Naive thymus-derived CD4-positive, alpha-beta T cell (primary cell): ENCODE measurements at regions not wholly inside any gene's neighbourhood (a gene's known extent, or its start where the extent isn't known, plus 50 kb on each side); places are given as distances from the start of the nearest gene placed in this dataset.

ENCODE experiments used
- ATAC-seq: fragments of 150-1000 bp; cut with Tn5 transposase; 2 replicates; pipeline ENCODE4 v1.10.0; 2021; ENCODE audit warnings: mild to moderate bottlenecking, moderate library complexity
- CTCF ChIA-PET: fragments of 350-600 bp; sonication (Branson Sonifier 250); formaldehyde crosslinking; loops from one replicate; lab custom pipeline; 2021; ENCODE audit warnings: antibody characterized with exemption; lab: Charles Lee
- POLR2A ChIA-PET: fragments of 350-600 bp; sonication (Branson Sonifier 250); formaldehyde crosslinking; loops from one replicate; lab custom pipeline; 2021; ENCODE audit warnings: antibody characterized with exemption, inconsistent platforms; lab: Charles Lee
- DNase-seq, 9 donors: peaks; one replicate each; pipeline versions ENCODE4 v3.0.0 to v3.0.0-alpha.2; 2020 to 2022; ENCODE audit warnings: mixed read lengths in 1 of 9
- H3K27ac ChIP-seq: one replicate; pipeline ENCODE4 v1.7.0; 2013; ENCODE audit warnings: mild to moderate bottlenecking, low read depth, low read length, moderate library complexity
- H3K27me3 ChIP-seq, 2 donors: one replicate each; pipeline ENCODE4 v1.7.0; 2013; ENCODE audit warnings: low read length in 2 of 2, mild to moderate bottlenecking in 2 of 2, moderate library complexity in 2 of 2; ENCODE audit not compliant: control insufficient read depth in 2 of 2, insufficient read depth in 2 of 2
- H3K36me3 ChIP-seq, 3 experiments: 1 replicate in 2 of 3; 2 replicates in 1 of 3; pipeline ENCODE4 v1.7.0; 2013; ENCODE audit warnings: low read length in 3 of 3, mild to moderate bottlenecking in 3 of 3, moderate library complexity in 1 of 3; ENCODE audit not compliant: insufficient read depth in 3 of 3, control insufficient read depth in 2 of 3
- H3K4me1 ChIP-seq, 2 donors: one replicate each; pipeline ENCODE4 v1.7.0; 2013; ENCODE audit warnings: low read length in 2 of 2, mild to moderate bottlenecking in 2 of 2, moderate library complexity in 1 of 2; ENCODE audit not compliant: control insufficient read depth in 2 of 2, insufficient read depth in 2 of 2
- H3K4me3 ChIP-seq: 2 replicates; pipeline ENCODE4 v1.7.0; 2013; ENCODE audit warnings: mild to moderate bottlenecking, low read length
- H3K9me3 ChIP-seq, 3 experiments: 1 replicate in 2 of 3; 2 replicates in 1 of 3; pipeline ENCODE4 v1.7.0; 2013; ENCODE audit warnings: low read length in 3 of 3; ENCODE audit not compliant: control insufficient read depth in 2 of 3
- H3K27ac Mint-ChIP-seq, 9 donors: one replicate each; pipeline ENCODE4 v1.8.0; 2020 to 2022; ENCODE audit warnings: mixed read lengths in 9 of 9, mild to moderate bottlenecking in 8 of 9, moderate library complexity in 5 of 9, inconsistent platforms in 2 of 9
- H3K27me3 Mint-ChIP-seq, 5 donors: one replicate each; pipeline ENCODE4 v1.8.0; 2021 to 2022; ENCODE audit warnings: mixed read lengths in 5 of 5, mild to moderate bottlenecking in 1 of 5
- H3K36me3 Mint-ChIP-seq, 5 donors: one replicate each; pipeline ENCODE4 v1.8.0; 2020 to 2022; ENCODE audit warnings: mixed read lengths in 5 of 5, mild to moderate bottlenecking in 3 of 5, inconsistent platforms in 1 of 5
- H3K4me1 Mint-ChIP-seq, 7 donors: one replicate each; pipeline ENCODE4 v1.8.0; 2020 to 2022; ENCODE audit warnings: mixed read lengths in 7 of 7, mild to moderate bottlenecking in 3 of 7, inconsistent platforms in 1 of 7
- H3K4me3 Mint-ChIP-seq, 10 donors: one replicate each; pipeline ENCODE4 v1.8.0; 2020 to 2022; ENCODE audit warnings: mild to moderate bottlenecking in 10 of 10, mixed read lengths in 10 of 10, moderate library complexity in 6 of 10, inconsistent platforms in 2 of 10
- H3K9me3 Mint-ChIP-seq, 11 donors: one replicate each; pipeline ENCODE4 v1.8.0; 2020 to 2022; ENCODE audit warnings: mixed read lengths in 11 of 11, mild to moderate bottlenecking in 4 of 11, inconsistent platforms in 1 of 11, moderate library complexity in 1 of 11
- intact Hi-C, 2 donors: fragments of 100-400 bp; cut with micrococcal nuclease; formaldehyde crosslinking; loops; one replicate each; pipeline ENCODE4 v1.15.1; 2023

DNA sequence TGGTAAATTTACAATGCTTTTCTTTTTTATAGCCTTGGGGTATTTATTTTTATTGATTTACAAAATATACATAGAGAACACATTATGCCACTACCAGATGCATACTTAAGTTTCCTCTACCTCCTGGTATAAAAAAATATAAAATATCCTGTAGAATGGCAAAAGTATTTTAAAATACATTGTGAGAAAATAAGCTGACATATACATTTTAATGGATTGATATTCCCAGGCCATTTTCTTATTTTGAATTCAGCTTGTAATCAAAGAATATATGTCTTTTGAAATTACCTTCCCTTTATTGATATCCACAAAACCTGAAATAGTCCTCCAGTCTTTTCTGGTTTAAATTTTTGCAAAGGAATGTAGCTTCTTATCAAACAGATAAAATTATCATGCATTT lies 923.9 kb downstream of the CDH18 start:
- H3K36me3 Mint-ChIP-seq = no peaks in the 10 kb centered on the region

DNA sequence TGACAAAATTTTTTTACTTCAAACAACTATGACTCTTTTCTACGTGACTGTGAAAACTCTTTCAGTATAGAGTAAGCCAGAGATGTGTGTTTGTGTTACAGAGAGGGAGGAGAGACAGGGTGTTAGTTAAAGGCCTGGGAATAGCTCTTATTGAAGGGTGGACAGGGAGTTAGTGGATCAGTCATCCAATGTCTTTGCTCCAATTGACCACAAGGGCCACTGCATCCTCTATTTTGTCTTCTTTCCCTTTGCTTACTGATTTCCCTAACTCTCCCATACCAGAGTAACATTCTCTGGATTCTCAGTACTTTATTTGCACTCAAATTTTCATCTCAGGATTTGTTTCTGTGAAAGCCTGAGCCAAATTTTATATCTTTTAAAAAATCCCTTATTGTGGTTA lies 920.3 kb downstream of the CDH18 start:
- ChIA-PET CTCF (no interaction called here), POLR2A (no interaction called here)
- Histone ChIP-seq H3K27me3 (no peaks in the 10 kb centered on the region), H3K27ac (no peak overlapping the region), H3K36me3 (no peaks in the 10 kb centered on the region), H3K4me3 (no peak overlapping the region), H3K4me1 (no peaks in the 10 kb centered on the region), H3K9me3 (no peaks in the 10 kb centered on the region)
- Mint-ChIP-seq H3K27me3 (no peaks in the 10 kb centered on the region), H3K36me3 (no peaks in the 10 kb centered on the region), H3K4me3 (no peak overlapping the region), H3K27ac (no peak overlapping the region), H3K4me1 (no peaks in the 10 kb centered on the region), H3K9me3 (peaks cover 0 to 4% (median 2%) of the 10 kb centered on the region in 11 donors)
- intact Hi-C loops = no loop called here
- no peak for DNase-seq
- ATAC-seq = no peak

More for the DNA sequence above, 923.9 kb downstream of the CDH18 start:
- ATAC-seq (no peak), DNase-seq (no peak)
- no peaks in the 10 kb centered on the region for H3K27me3 ChIP-seq
- Mint-ChIP-seq H3K4me1 (no peaks in the 10 kb centered on the region), H3K4me3 (no peak overlapping the region), H3K27me3 (no peaks in the 10 kb centered on the region), H3K9me3 (peaks cover 0 to 11% (median 7%) of the 10 kb centered on the region in 11 donors), H3K27ac (no peak overlapping the region)
- intact Hi-C loops = no loop called here
- H3K4me1 ChIP-seq = no peaks in the 10 kb centered on the region
- no peak overlapping the region for H3K27ac ChIP-seq
- H3K36me3 ChIP-seq = no peaks in the 10 kb centered on the region
- POLR2A ChIA-PET = no interaction called here
- CTCF ChIA-PET = no interaction called here
- no peak overlapping the region for H3K4me3 ChIP-seq
- no peaks in the 10 kb centered on the region for H3K9me3 ChIP-seq

DNA sequence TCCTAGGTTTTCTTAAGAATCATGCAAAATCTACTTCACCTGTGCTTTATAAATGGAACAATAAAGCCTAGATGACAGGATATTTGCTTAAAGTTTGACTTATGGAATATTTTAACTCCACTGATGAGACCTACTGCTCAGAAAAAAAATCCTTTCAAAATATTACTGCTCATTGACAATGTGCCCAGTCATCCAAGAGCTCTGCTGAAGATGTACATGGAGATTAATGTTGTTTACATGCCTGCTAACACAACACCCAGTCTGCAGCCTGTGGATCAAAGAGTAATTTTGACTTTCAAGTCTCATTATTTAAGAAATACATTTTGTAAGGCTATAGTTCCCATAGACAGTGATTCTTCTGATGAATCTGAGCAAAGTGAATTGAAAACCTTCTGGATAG lies 889.6 kb downstream of the CDH18 start:
- no peaks in the 10 kb centered on the region for H3K36me3 ChIP-seq
- no peak overlapping the region for H3K4me3 Mint-ChIP-seq
- DNase-seq (no peak), ATAC-seq (no peak)
- POLR2A ChIA-PET = no interaction called here
- H3K4me1 Mint-ChIP-seq = no peaks in the 10 kb centered on the region
- no peak overlapping the region for H3K27ac Mint-ChIP-seq
- H3K36me3 Mint-ChIP-seq = no peaks in the 10 kb centered on the region
- no peaks in the 10 kb centered on the region for H3K4me1 ChIP-seq
- no peak overlapping the region for H3K4me3 ChIP-seq
- no peak overlapping the region for H3K27ac ChIP-seq
- H3K27me3 Mint-ChIP-seq = no peaks in the 10 kb centered on the region
- H3K9me3 ChIP-seq = no peaks in the 10 kb centered on the region
- CTCF ChIA-PET = no interaction called here
- H3K27me3 ChIP-seq = no peaks in the 10 kb centered on the region
- peaks cover 0 to 18% (median 9%) of the 10 kb centered on the region in 11 donors for H3K9me3 Mint-ChIP-seq
- intact Hi-C loops = no loop called here

DNA sequence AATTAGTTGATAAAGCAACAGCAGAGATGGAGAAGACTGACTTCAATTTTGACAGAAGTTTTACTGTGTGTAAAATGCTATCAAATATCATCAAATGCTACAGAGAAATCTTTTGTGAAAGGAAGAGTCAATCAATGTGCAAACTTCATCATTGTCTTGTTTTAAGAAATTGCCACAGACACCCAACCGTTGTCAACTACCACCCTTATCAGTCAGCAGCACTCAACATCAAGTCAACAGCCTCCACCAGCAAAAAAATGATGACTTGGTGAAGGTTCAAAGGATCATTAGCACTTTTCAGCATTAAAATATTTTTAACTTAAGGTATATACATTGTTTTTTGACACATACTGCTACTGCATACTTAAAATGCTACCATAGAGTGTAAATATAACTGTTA lies 888.8 kb downstream of the CDH18 start:
- ChIA-PET CTCF (no interaction called here), POLR2A (no interaction called here)
- Histone ChIP-seq H3K4me3 (no peak overlapping the region), H3K27me3 (no peaks in the 10 kb centered on the region), H3K4me1 (no peaks in the 10 kb centered on the region), H3K36me3 (no peaks in the 10 kb centered on the region), H3K27ac (no peak overlapping the region), H3K9me3 (no peaks in the 10 kb centered on the region)
- ATAC-seq (no peak), DNase-seq (no peak)
- Mint-ChIP-seq H3K9me3 (peaks cover 0 to 21% (median 7%) of the 10 kb centered on the region in 11 donors), H3K27ac (no peak overlapping the region), H3K36me3 (no peaks in the 10 kb centered on the region), H3K27me3 (no peaks in the 10 kb centered on the region), H3K4me3 (no peak overlapping the region), H3K4me1 (no peaks in the 10 kb centered on the region)
- intact Hi-C loops = no loop called here

DNA sequence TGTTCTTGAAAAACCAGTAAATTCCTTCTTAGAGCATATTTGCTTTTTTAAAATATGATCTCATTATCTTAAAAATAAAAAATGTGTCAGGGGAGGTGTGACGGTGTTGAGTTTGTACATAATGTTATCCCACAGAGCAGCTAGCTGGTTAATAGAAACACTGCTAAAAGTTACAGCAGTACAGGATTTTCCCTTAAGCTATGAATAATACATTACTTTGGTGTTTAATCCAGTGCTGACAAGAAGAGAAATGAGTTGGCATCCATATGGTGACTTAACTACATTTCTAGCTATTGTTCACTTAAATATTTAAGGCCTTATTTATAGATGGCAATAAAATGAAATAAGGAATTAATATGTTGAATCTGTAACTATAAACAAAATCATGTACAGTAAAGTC lies 883.1 kb downstream of the CDH18 start:
- Mint-ChIP-seq H3K36me3 (no peaks in the 10 kb centered on the region), H3K27ac (no peak overlapping the region), H3K4me3 (no peak overlapping the region), H3K27me3 (no peaks in the 10 kb centered on the region), H3K4me1 (no peaks in the 10 kb centered on the region), H3K9me3 (peaks cover 0 to 32% (median 5%) of the 10 kb centered on the region in 11 donors)
- no peaks in the 10 kb centered on the region for H3K36me3 ChIP-seq
- DNase-seq = no peak
- no peaks in the 10 kb centered on the region for H3K9me3 ChIP-seq
- H3K27ac ChIP-seq = no peak overlapping the region
- H3K4me1 ChIP-seq = no peaks in the 10 kb centered on the region
- H3K27me3 ChIP-seq = no peaks in the 10 kb centered on the region
- H3K4me3 ChIP-seq = no peak overlapping the region
- ATAC-seq = no peak
- intact Hi-C loops = no loop called here
- ChIA-PET POLR2A (no interaction called here), CTCF (no interaction called here)

DNA sequence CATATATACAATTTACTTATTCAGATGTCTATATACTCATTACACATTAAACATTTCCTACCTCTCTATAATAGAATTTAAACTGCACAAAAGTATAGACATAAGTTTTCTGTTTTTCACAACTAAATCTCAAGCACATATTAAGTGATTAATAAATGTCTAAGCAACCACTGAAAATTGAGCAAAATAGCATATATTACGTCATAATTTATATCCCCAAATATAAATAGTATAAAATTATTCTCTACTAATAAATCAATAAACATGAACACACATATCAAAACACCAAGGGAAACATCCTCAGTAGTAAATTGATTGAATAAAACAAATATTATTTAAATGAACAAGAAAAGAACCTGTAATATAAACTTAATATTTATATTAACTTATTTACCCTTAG lies 865.1 kb downstream of the CDH18 start:
- Mint-ChIP-seq H3K36me3 (no peaks in the 10 kb centered on the region), H3K27me3 (no peaks in the 10 kb centered on the region), H3K4me3 (no peak overlapping the region), H3K27ac (no peak overlapping the region), H3K4me1 (no peaks in the 10 kb centered on the region), H3K9me3 (peaks cover 0 to 32% (median 6%) of the 10 kb centered on the region in 11 donors)
- no peaks in the 10 kb centered on the region for H3K36me3 ChIP-seq
- no peaks in the 10 kb centered on the region for H3K4me1 ChIP-seq
- DNase-seq (no peak), ATAC-seq (no peak)
- no peak overlapping the region for H3K4me3 ChIP-seq
- ChIA-PET CTCF (no interaction called here), POLR2A (no interaction called here)
- intact Hi-C loops = no loop called here
- no peaks in the 10 kb centered on the region for H3K27me3 ChIP-seq
- H3K27ac ChIP-seq = no peak overlapping the region
- H3K9me3 ChIP-seq = peaks cover 0 to 4% (median 0%) of the 10 kb centered on the region in 3 experiments

DNA sequence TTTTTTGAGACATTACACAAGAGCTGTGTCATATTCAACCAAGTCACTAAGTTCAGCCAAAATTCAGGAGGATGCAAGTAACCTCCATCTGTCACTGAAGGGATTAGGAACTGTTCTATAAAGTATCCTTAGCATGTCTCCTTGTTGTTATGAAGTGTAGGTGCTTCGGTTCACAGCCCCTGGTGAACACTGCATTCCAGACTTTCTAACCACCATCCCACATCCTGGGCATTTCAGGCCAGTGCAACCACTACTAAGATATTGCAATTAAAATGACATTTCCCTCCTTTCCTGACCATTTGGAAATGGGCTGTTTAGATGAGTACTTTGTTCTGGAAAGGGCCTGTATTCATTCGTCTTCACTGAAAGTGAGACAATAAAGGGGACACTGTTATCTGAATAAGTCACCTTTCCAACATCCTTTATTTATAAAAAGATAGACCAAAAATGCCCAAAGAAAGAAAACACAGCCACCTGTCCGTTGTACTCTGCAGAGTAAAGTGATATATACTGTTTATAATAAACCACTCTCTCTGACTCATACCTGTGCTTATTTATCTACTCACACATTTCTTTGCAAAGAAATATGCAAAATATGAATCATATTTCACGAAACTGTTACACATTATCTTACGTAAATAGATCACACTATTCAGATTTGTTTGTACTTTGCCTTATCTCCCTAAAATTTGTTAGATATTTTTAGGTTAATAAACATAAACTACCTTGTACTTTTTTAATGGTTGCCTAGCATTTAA lies 861.9 kb downstream of the CDH18 start:
- Histone ChIP-seq H3K27ac (no peak overlapping the region), H3K9me3 (peaks cover 0 to 4% (median 0%) of the 10 kb centered on the region in 3 experiments), H3K4me1 (no peaks in the 10 kb centered on the region), H3K36me3 (no peaks in the 10 kb centered on the region), H3K27me3 (no peaks in the 10 kb centered on the region), H3K4me3 (no peak overlapping the region)
- no peak for ATAC-seq
- intact Hi-C loops = no loop called here
- H3K36me3 Mint-ChIP-seq = no peaks in the 10 kb centered on the region
- CTCF ChIA-PET = no interaction called here
- no peak for DNase-seq
- H3K4me3 Mint-ChIP-seq = no peak overlapping the region
- POLR2A ChIA-PET = no interaction called here
- no peak overlapping the region for H3K27ac Mint-ChIP-seq
- H3K4me1 Mint-ChIP-seq = no peaks in the 10 kb centered on the region
- H3K27me3 Mint-ChIP-seq = no peaks in the 10 kb centered on the region
- peaks cover 3 to 32% (median 6%) of the 10 kb centered on the region in 11 donors for H3K9me3 Mint-ChIP-seq
